GM21423 (cell line): ENCODE measurements at regions not wholly inside any gene's neighbourhood (a gene's known extent, or its start where the extent isn't known, plus 50 kb on each side); places are given as distances from the start of the nearest gene placed in this dataset.

Source experiments
- ATAC-seq: cut with Tn5 transposase; IDR thresholded peaks from one replicate; pipeline ENCODE4 v1.9.1; 2021; ENCODE audit warnings: mild to moderate bottlenecking, moderate library complexity; ENCODE audit not compliant: unreplicated experiment

DNA sequence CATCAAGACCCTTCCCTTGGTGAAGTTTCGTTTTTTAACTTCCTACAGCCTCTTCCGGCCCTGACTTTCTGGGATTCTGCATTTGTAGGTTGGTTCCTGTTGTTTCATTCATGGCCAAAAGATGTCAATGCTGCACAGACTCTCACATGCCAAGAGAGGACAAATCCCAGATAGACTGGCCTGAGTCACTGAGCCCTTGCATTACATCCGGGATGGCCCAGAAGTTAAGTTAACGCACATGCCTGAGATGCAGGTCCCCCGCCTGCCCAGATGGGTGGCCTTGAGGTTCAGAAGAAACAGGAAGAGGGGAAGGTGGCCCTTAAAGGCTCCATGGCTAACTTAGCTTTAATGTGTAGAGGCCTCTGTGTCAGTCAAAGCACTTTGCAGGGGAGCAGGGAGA, 51.6 kb upstream of the SRGAP3 start:
- no peak for ATAC-seq

- ATAC-seq = no peak
Observed at GRCh38 chr3:9301798-9302197, 52.4 kb upstream of the SRGAP3 start.

DNA sequence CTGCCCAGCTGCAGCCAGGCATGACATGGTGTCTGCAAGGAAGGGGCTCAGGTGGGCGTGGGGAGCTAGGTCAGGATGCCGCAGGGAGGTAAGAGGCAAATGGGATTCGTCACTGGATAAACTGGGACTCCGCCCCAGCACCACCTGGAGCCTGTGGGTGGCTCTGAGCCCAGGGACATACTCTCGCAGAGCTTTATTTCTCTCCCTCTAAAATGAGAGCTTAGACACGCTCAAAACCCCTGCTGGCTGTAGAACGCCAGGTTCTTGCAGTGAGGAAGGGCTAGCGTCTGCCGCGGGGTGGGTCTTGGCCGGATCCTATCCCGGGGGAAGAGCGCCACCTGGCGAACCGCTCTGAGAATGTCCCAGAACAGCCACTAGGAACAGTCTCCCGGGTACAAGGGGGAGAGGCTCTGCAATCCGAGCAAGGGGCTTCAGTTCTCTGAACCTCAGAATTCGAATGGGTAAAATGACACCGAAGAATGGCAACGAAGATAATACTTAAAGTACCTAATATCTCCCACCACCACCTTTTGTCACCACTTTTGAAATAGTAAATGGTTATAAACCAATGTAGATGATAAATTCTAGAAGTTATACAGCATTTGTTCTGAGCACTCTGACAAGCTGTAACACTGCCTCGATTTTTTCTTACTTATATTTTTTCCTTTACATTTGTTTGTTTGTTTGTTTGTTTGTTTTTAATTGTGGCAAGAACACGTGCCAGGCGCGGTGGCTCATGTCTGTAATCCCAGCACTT, 53.2 kb upstream of the SRGAP3 start:
- ATAC-seq = peak; percentile 90

GRCh38 chr3:9308298-9308990, 54.4 kb upstream of the THUMPD3 start:
- no peak for ATAC-seq

DNA sequence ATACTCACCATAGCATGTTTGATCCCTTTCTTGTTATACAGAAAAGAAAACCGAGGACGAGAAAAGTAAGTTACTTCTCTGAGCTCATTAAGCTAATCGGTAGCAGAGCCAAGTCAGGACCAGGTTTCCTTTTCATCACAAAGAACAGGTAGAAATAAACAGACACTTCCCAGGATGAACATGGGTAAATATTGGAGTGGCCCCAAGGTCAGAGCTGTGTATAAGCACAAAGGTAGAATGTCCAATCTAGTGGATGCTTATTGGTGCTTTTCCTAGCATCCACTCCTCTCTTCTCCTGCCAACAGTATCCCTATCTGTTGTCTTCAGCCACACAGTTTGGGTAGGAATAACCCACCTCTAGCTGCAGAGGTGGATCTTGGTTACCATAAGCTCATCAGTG, 52.8 kb upstream of the THUMPD3 start:
- no peak for ATAC-seq

GRCh38 chr3:9311228-9311627, 51.6 kb upstream of the THUMPD3 start:
- ATAC-seq = no peak
